Activated T-helper 1 cell treated with anti-CD3 and anti-CD28 coated beads, Interleukin-12 subunit alpha, Interleukin-12 subunit beta, Interleukin-2, Interleukin-4 antibody, amounts not matched to agents 30 ng/mL and 10 ng/mL and 1 ng/mL, durations not matched to agents 14 hours and 24 hours and 36 hours (primary cell): ENCODE measurements at regions not wholly inside any gene's neighbourhood (a gene's known extent, or its start where the extent isn't known, plus 50 kb on each side); places are given as distances from the start of the nearest gene placed in this dataset.

Experiments used
- DNase-seq: peaks from one replicate; pipeline ENCODE4 v3.0.0; 2021; ENCODE audit warnings: low spot score
- H3K27ac Mint-ChIP-seq: one replicate; pipeline ENCODE4 v1.8.0; 2021; ENCODE audit warnings: mild to moderate bottlenecking, mixed read lengths
- H3K27me3 Mint-ChIP-seq: one replicate; pipeline ENCODE4 v1.8.0; 2022; ENCODE audit warnings: mild to moderate bottlenecking, moderate library complexity, mixed read lengths; ENCODE audit not compliant: insufficient read depth
- H3K36me3 Mint-ChIP-seq: one replicate; pipeline ENCODE4 v1.8.0; 2021; ENCODE audit warnings: low read depth, mixed read lengths
- H3K4me1 Mint-ChIP-seq: one replicate; pipeline ENCODE4 v1.8.0; 2021; ENCODE audit warnings: low read depth, mixed read lengths
- H3K4me3 Mint-ChIP-seq: one replicate; pipeline ENCODE4 v1.8.0; 2021; ENCODE audit warnings: mild to moderate bottlenecking, moderate library complexity, mixed read lengths
- H3K9me3 Mint-ChIP-seq: one replicate; pipeline ENCODE4 v1.8.0; 2021; ENCODE audit warnings: mixed read lengths
- intact Hi-C: fragments of 100-400 bp; cut with micrococcal nuclease; formaldehyde crosslinking; loops from one replicate; pipeline ENCODE4 v1.15.1; 2024

GRCh38 chr14:39868949-39869348, 436.7 kb upstream of the FBXO33 start:
- Mint-ChIP-seq H3K36me3 (no peaks in the 10 kb centered on the region), H3K27me3 (no peaks in the 10 kb centered on the region), H3K4me1 (no peaks in the 10 kb centered on the region), H3K9me3 (peaks cover 5% of the 10 kb centered on the region), H3K4me3 (no peak overlapping the region), H3K27ac (no peak overlapping the region)
- intact Hi-C loops, result no loop called here
- no peak for DNase-seq

- intact Hi-C loops, result no loop called here
- no peaks in the 10 kb centered on the region for H3K36me3 Mint-ChIP-seq
- no peak for DNase-seq
- H3K9me3 Mint-ChIP-seq, result peaks cover 5% of the 10 kb centered on the region
- H3K27ac Mint-ChIP-seq, result no peak overlapping the region
- no peaks in the 10 kb centered on the region for H3K27me3 Mint-ChIP-seq
- no peaks in the 10 kb centered on the region for H3K4me1 Mint-ChIP-seq
- H3K4me3 Mint-ChIP-seq, result no peak overlapping the region
These were observed 436.0 kb upstream of the FBXO33 start for GRCh38 chr14:39868251-39868650.

- intact Hi-C loops, result no loop called here
- Mint-ChIP-seq H3K4me3 (no peak overlapping the region), H3K36me3 (no peaks in the 10 kb centered on the region), H3K27me3 (no peaks in the 10 kb centered on the region), H3K27ac (no peak overlapping the region), H3K9me3 (peaks cover 5% of the 10 kb centered on the region), H3K4me1 (no peaks in the 10 kb centered on the region)
- no peak for DNase-seq
These were observed 431.2 kb upstream of the FBXO33 start for GRCh38 chr14:39863441-39863840.

GRCh38 chr14:39861696-39862095, 429.5 kb upstream of the FBXO33 start:
- intact Hi-C loops, result no loop called here
- no peaks in the 10 kb centered on the region for H3K27me3 Mint-ChIP-seq
- no peak for DNase-seq
- H3K9me3 Mint-ChIP-seq, result peaks cover 5% of the 10 kb centered on the region
- no peaks in the 10 kb centered on the region for H3K36me3 Mint-ChIP-seq
- no peaks in the 10 kb centered on the region for H3K4me1 Mint-ChIP-seq
- H3K4me3 Mint-ChIP-seq, result no peak overlapping the region
- no peak overlapping the region for H3K27ac Mint-ChIP-seq

- no peaks in the 10 kb centered on the region for H3K27me3 Mint-ChIP-seq
- H3K4me1 Mint-ChIP-seq, result no peaks in the 10 kb centered on the region
- peaks cover 5% of the 10 kb centered on the region for H3K9me3 Mint-ChIP-seq
- no peak overlapping the region for H3K4me3 Mint-ChIP-seq
- no peak overlapping the region for H3K27ac Mint-ChIP-seq
- intact Hi-C loops, result no loop called here
- H3K36me3 Mint-ChIP-seq, result no peaks in the 10 kb centered on the region
- no peak for DNase-seq
These were observed 429.0 kb upstream of the FBXO33 start for GRCh38 chr14:39861229-39861600.

GRCh38 chr14:39860596-39861228, 428.5 kb upstream of the FBXO33 start:
- Mint-ChIP-seq H3K36me3 (no peaks in the 10 kb centered on the region), H3K9me3 (peaks cover 4% of the 10 kb centered on the region), H3K4me1 (no peaks in the 10 kb centered on the region), H3K27me3 (no peaks in the 10 kb centered on the region), H3K27ac (no peak overlapping the region), H3K4me3 (no peak overlapping the region)
- DNase-seq, result no peak
- intact Hi-C loops, result no loop called here

GRCh38 chr14:39859314-39859713, 427.1 kb upstream of the FBXO33 start:
- DNase-seq, result no peak
- Mint-ChIP-seq H3K27ac (no peak overlapping the region), H3K4me1 (no peaks in the 10 kb centered on the region), H3K4me3 (no peak overlapping the region), H3K9me3 (no peaks in the 10 kb centered on the region), H3K36me3 (no peaks in the 10 kb centered on the region), H3K27me3 (no peaks in the 10 kb centered on the region)
- intact Hi-C loops, result no loop called here

- no peak overlapping the region for H3K27ac Mint-ChIP-seq
- H3K9me3 Mint-ChIP-seq, result no peaks in the 10 kb centered on the region
- no peaks in the 10 kb centered on the region for H3K36me3 Mint-ChIP-seq
- H3K4me3 Mint-ChIP-seq, result no peak overlapping the region
- DNase-seq, result no peak
- H3K4me1 Mint-ChIP-seq, result no peaks in the 10 kb centered on the region
- no peaks in the 10 kb centered on the region for H3K27me3 Mint-ChIP-seq
- intact Hi-C loops, result no loop called here
These were observed 425.3 kb upstream of the FBXO33 start for GRCh38 chr14:39857376-39858055.

- no peaks in the 10 kb centered on the region for H3K9me3 Mint-ChIP-seq
- DNase-seq, result no peak
- no peak overlapping the region for H3K27ac Mint-ChIP-seq
- intact Hi-C loops, result no loop called here
- H3K4me3 Mint-ChIP-seq, result no peak overlapping the region
- no peaks in the 10 kb centered on the region for H3K4me1 Mint-ChIP-seq
- no peaks in the 10 kb centered on the region for H3K36me3 Mint-ChIP-seq
- H3K27me3 Mint-ChIP-seq, result no peaks in the 10 kb centered on the region
These were observed 421.2 kb upstream of the FBXO33 start for GRCh38 chr14:39853441-39853840.

- H3K27me3 Mint-ChIP-seq, result no peaks in the 10 kb centered on the region
- no peaks in the 10 kb centered on the region for H3K36me3 Mint-ChIP-seq
- no peaks in the 10 kb centered on the region for H3K4me1 Mint-ChIP-seq
- intact Hi-C loops, result no loop called here
- H3K4me3 Mint-ChIP-seq, result no peak overlapping the region
- H3K27ac Mint-ChIP-seq, result no peak overlapping the region
- H3K9me3 Mint-ChIP-seq, result no peaks in the 10 kb centered on the region
- no peak for DNase-seq
These were observed 419.0 kb upstream of the FBXO33 start for GRCh38 chr14:39851202-39851601.

GRCh38 chr14:39847852-39848251, 415.6 kb upstream of the FBXO33 start:
- no peak for DNase-seq
- H3K36me3 Mint-ChIP-seq, result no peaks in the 10 kb centered on the region
- intact Hi-C loops, result no loop called here
- H3K9me3 Mint-ChIP-seq, result no peaks in the 10 kb centered on the region
- H3K27me3 Mint-ChIP-seq, result no peaks in the 10 kb centered on the region
- H3K4me3 Mint-ChIP-seq, result no peak overlapping the region
- H3K4me1 Mint-ChIP-seq, result no peaks in the 10 kb centered on the region
- no peak overlapping the region for H3K27ac Mint-ChIP-seq

GRCh38 chr14:39847194-39847593, 415.0 kb upstream of the FBXO33 start:
- intact Hi-C loops, result no loop called here
- Mint-ChIP-seq H3K4me1 (no peaks in the 10 kb centered on the region), H3K27me3 (no peaks in the 10 kb centered on the region), H3K36me3 (no peaks in the 10 kb centered on the region), H3K4me3 (no peak overlapping the region), H3K27ac (no peak overlapping the region), H3K9me3 (no peaks in the 10 kb centered on the region)
- no peak for DNase-seq

GRCh38 chr14:39843881-39844280, 411.6 kb upstream of the FBXO33 start:
- no peaks in the 10 kb centered on the region for H3K27me3 Mint-ChIP-seq

GRCh38 chr14:39841088-39841487, 408.9 kb upstream of the FBXO33 start:
- peaks cover 5% of the 10 kb centered on the region for H3K9me3 Mint-ChIP-seq
- H3K36me3 Mint-ChIP-seq, result no peaks in the 10 kb centered on the region
- no peak overlapping the region for H3K27ac Mint-ChIP-seq
- no peaks in the 10 kb centered on the region for H3K4me1 Mint-ChIP-seq
- DNase-seq, result no peak
- H3K4me3 Mint-ChIP-seq, result no peak overlapping the region
- intact Hi-C loops, result no loop called here
- no peaks in the 10 kb centered on the region for H3K27me3 Mint-ChIP-seq

More at GRCh38 chr14:39843881-39844280, 411.6 kb upstream of the FBXO33 start:
- intact Hi-C loops, result no loop called here
- Mint-ChIP-seq H3K4me1 (no peaks in the 10 kb centered on the region), H3K4me3 (no peak overlapping the region), H3K9me3 (peaks cover 5% of the 10 kb centered on the region), H3K27ac (no peak overlapping the region), H3K36me3 (no peaks in the 10 kb centered on the region)
- no peak for DNase-seq
